Muscle layer of colon (tissue), 2 donors: ENCODE measurements at regions not wholly inside any gene's neighbourhood (a gene's known extent, or its start where the extent isn't known, plus 50 kb on each side); places are given as distances from the start of the nearest gene placed in this dataset.
"Not testable (repeated sequence)": the region's sequence is repeated elsewhere in the genome, so short reads cannot be mapped to it uniquely, and the experiment has no call there.

Experiments
- H3K27ac ChIP-seq: one replicate; pipeline ENCODE4 v1.7.0; 2013; ENCODE audit warnings: low read depth, mild to moderate bottlenecking, low read length, moderate library complexity
- H3K27me3 ChIP-seq, 2 donors: one replicate each; pipeline ENCODE4 v1.7.0; 2013; ENCODE audit warnings: low read length in 2 of 2, mild to moderate bottlenecking in 2 of 2; ENCODE audit not compliant: insufficient read depth in 2 of 2, control insufficient read depth in 1 of 2
- H3K36me3 ChIP-seq: one replicate; pipeline ENCODE4 v1.7.0; 2013; ENCODE audit warnings: mild to moderate bottlenecking, low read length; ENCODE audit not compliant: insufficient read depth
- H3K4me1 ChIP-seq: one replicate; pipeline ENCODE4 v1.7.0; 2013; ENCODE audit warnings: mild to moderate bottlenecking, low read length; ENCODE audit not compliant: insufficient read depth
- H3K4me3 ChIP-seq, 2 donors: one replicate each; pipeline ENCODE4 v1.7.0; 2013; ENCODE audit warnings: low read length in 2 of 2, low read depth in 1 of 2, mild to moderate bottlenecking in 1 of 2, moderate library complexity in 1 of 2
- H3K9ac ChIP-seq: one replicate; pipeline ENCODE4 v1.7.0; 2013; ENCODE audit warnings: low read length
- H3K9me3 ChIP-seq: one replicate; pipeline ENCODE4 v1.7.0; 2013; ENCODE audit warnings: mild to moderate bottlenecking, low read length
- donor health status: abdominal sarcoma.
- donor health status: Adenocarcinoma of cecum.

DNA sequence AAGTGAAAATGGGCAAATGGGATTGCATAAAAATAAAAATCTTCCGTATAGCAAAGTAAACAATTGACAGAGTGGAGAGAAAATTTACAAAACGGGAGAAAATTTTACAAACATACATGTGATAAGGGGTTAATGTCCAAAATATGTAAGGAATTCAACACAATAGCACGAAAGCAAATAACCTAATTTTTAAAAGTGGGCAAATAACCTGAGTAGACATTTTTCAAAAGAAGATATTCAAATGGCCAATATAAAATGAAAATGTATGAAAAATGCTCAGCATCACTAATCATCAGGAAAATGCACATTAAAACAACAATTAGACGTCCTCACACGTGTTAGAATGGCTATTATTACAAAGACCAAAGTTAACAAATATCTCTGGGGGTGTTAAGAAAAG is 441.5 kb downstream of the HTR1B start:
- H3K27ac ChIP-seq, result no peak overlapping the region
- no peak overlapping the region for H3K9ac ChIP-seq
- H3K36me3 ChIP-seq, result no peaks in the 10 kb centered on the region
- H3K9me3 ChIP-seq, result no peaks in the 10 kb centered on the region
- H3K4me3 ChIP-seq, result no peak overlapping the region
- H3K27me3 ChIP-seq, result no peaks in the 10 kb centered on the region
- no peaks in the 10 kb centered on the region for H3K4me1 ChIP-seq

DNA sequence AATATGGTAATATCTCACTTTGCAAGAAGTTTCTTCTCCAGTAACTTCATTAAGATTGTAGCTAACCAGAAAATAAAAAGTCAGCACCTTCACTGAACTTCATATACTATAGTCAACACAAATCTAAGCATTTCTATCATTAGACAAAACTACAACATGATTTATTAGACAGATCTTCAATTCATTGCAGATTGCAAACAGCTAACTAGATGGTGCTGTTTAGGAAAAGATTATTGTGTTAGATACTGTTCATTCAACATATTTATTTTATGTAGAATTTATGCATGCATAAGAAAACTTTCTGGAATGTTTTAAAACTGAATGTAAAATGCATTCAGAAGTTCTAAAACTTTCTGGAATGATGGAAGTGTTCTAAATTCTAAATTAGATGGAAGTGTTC is 442.1 kb downstream of the HTR1B start:
- H3K27ac ChIP-seq, result no peak overlapping the region
- H3K27me3 ChIP-seq, result no peaks in the 10 kb centered on the region
- no peak overlapping the region for H3K9ac ChIP-seq
- H3K4me1 ChIP-seq, result no peaks in the 10 kb centered on the region
- H3K9me3 ChIP-seq, result no peaks in the 10 kb centered on the region
- H3K36me3 ChIP-seq, result no peaks in the 10 kb centered on the region
- H3K4me3 ChIP-seq, result no peak overlapping the region

DNA sequence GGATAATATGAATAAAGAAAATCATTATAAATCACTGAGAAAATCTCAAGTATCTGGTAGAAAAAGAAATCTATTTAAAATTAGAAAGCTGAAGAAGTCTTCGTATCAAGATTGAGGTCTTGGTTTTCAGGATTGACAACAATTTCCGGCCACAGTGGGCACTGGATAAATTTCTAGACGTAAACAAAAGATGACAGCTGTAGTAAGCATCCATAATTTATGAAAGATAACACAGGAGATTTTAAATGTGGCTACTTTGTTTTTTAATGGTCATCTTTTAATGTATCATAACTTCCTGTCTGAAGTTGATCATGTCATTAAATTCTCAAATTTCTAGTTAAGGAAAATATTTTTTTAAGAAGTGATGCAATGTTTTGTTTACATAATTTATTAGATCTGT is 444.2 kb downstream of the HTR1B start:
- H3K9me3 ChIP-seq, result no peaks in the 10 kb centered on the region
- H3K4me3 ChIP-seq, result no peak overlapping the region
- H3K4me1 ChIP-seq, result no peaks in the 10 kb centered on the region
- H3K27ac ChIP-seq, result no peak overlapping the region
- no peaks in the 10 kb centered on the region for H3K36me3 ChIP-seq
- no peak overlapping the region for H3K9ac ChIP-seq
- H3K27me3 ChIP-seq, result no peaks in the 10 kb centered on the region

DNA sequence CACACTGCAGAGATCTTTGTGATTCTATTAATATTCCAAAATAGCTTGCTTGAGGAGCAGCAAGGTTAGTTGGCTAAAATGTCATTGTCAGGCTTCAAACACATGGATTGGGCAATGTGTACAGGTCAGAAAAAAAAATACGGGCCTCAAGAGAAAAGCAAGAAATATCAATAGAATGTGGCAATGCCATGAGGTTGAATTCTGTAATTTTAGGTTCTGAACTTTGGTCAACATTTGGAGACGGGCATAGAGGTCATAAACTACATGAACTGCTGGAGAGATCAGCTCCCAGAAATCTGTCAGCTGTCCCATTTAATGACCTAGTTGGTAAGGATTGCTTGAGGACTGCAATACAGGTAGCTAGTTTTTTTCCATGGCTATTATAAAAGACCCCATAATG is 445.8 kb downstream of the HTR1B start:
- Histone ChIP-seq H3K27me3 (no peaks in the 10 kb centered on the region), H3K27ac (no peak overlapping the region), H3K36me3 (no peaks in the 10 kb centered on the region), H3K9me3 (no peaks in the 10 kb centered on the region), H3K4me3 (no peak overlapping the region), H3K9ac (no peak overlapping the region), H3K4me1 (no peaks in the 10 kb centered on the region)

DNA sequence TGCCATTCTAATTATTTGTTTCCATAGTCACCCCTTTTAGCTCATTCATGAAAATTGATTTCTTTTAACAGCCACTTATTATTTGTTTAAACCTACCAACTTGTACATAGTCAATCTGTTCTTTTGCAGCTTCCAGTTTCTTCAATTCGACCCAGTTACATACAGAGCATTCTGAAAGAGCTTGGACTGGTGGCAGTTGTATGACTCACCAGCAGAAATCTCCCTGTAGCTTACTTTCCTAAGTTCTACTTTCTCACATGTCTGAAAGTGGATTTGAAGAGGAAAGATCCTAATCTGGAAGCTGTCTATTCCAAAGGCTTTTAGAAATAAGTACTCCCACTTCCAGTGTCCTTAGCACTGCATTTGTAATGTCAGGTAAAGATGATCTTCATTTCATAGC is 447.9 kb downstream of the HTR1B start:
- no peaks in the 10 kb centered on the region for H3K9me3 ChIP-seq
- no peaks in the 10 kb centered on the region for H3K27me3 ChIP-seq
- H3K9ac ChIP-seq, result no peak overlapping the region
- no peaks in the 10 kb centered on the region for H3K4me1 ChIP-seq
- no peak overlapping the region for H3K4me3 ChIP-seq
- H3K27ac ChIP-seq, result no peak overlapping the region
- no peaks in the 10 kb centered on the region for H3K36me3 ChIP-seq

DNA sequence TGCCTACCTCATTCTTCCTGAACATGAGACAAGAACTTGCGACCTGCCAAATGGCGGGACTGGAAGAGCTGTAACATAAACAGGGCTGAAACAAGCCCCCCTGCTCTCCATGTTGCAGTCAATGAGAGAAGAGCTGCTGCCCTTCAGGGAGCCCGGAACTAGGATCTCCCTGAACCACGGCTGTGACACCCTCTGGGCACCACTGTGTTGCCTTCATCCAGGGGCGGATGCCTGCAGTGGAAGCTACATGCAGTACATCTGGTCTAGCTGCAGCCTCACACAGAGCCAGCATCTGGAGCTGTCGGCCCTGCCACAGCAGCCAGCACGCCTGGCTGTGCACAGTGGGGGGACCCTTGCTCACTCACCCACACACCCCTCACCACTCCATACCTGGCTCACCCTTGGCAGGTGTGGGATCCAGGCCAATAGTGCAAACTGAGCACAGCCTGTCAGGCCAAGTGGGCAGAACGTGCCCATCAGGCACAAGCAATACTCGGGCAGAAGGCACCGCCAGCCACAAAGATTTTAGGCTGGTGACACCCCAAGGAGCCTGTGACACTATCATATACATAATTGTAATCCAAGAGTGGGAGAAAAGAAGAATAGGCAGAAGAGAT is 451.3 kb downstream of the HTR1B start:
- Histone ChIP-seq H3K27ac (no peak overlapping the region), H3K4me3 (no peak overlapping the region), H3K9me3 (no peaks in the 10 kb centered on the region), H3K4me1 (no peaks in the 10 kb centered on the region), H3K9ac (no peak overlapping the region), H3K36me3 (no peaks in the 10 kb centered on the region), H3K27me3 (no peaks in the 10 kb centered on the region)

DNA sequence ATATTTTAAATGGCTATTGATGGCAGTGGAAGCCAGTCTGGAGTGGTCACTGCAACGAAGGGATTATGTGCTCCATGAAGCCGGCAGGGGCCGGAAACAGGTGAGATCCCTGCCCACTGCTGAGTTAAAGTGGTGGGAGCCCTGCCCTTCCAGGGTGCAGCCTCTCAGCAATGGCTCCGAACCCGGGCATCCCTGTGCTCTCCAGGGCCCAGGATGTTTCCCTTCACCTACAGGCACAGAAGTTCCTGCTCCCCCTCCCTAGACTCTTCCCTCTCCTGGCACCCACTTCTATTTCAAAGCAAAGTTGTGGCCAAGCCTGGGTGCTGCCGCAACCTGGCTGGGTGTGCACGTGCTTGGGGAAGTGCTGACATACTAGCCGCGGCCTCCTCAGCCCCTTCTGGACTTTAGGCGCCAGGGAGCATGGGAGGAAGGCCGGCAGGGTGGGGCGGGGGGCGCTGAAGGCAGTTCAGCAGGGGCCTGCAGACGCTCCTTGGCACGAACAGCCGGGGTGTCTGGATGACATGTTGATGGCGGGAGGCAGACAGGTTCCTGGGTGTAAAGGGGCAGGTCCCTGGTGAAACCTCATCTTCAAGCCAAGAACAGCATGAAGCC is 452.3 kb downstream of the HTR1B start:
- Histone ChIP-seq H3K9me3 (no peaks in the 10 kb centered on the region), H3K4me1 (no peaks in the 10 kb centered on the region), H3K4me3 (no peak overlapping the region)

DNA sequence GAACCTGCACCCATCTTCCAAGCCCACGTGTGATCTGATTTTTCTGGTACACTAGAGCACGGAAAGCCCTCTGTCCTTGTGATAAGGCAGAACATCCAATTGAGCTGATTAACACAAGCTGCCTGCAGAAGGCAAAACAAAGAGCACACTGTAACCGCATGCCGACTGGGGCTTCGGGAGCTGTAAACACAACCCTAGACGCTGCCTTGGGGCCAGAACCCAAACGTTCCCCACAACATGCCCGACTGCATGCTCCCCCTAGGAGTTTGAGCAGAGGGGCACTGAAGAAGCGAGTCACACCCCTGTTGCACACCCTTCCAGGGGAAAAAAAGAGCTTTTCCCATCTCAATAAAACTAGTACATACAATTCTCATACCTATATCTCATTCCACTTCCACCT is 470.7 kb downstream of the HTR1B start:
- Histone ChIP-seq H3K4me3 (no peak overlapping the region), H3K27me3 (no peaks in the 10 kb centered on the region), H3K9me3 (no peaks in the 10 kb centered on the region), H3K4me1 (no peaks in the 10 kb centered on the region), H3K27ac (no peak overlapping the region), H3K36me3 (no peaks in the 10 kb centered on the region), H3K9ac (no peak overlapping the region)

More for the DNA sequence above, 452.3 kb downstream of the HTR1B start:
- Histone ChIP-seq H3K27me3 (no peaks in the 10 kb centered on the region), H3K9ac (no peak overlapping the region), H3K27ac (no peak overlapping the region), H3K36me3 (no peaks in the 10 kb centered on the region)

DNA sequence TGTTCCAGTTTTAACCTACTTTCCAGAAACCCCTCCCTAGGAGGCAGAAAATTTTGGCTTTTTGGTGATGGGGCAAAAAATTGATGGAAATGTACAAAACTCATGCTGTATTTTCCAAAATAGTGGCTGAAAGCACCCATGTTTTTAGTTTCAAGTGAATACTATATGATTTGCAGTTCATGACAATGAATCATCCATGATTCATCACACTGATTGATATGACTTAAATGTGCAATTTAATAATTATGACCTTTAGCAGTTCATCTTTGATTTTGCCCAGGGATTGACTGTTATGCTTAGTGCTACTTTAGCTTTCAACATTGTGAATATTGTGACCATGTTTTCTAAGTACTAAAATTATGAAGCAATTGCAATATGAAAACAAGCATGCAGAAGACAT is 478.7 kb downstream of the HTR1B start:
- Histone ChIP-seq H3K4me1 (no peaks in the 10 kb centered on the region), H3K27me3 (no peaks in the 10 kb centered on the region), H3K9me3 (no peaks in the 10 kb centered on the region), H3K4me3 (no peak overlapping the region), H3K36me3 (no peaks in the 10 kb centered on the region), H3K9ac (no peak overlapping the region), H3K27ac (no peak overlapping the region)

DNA sequence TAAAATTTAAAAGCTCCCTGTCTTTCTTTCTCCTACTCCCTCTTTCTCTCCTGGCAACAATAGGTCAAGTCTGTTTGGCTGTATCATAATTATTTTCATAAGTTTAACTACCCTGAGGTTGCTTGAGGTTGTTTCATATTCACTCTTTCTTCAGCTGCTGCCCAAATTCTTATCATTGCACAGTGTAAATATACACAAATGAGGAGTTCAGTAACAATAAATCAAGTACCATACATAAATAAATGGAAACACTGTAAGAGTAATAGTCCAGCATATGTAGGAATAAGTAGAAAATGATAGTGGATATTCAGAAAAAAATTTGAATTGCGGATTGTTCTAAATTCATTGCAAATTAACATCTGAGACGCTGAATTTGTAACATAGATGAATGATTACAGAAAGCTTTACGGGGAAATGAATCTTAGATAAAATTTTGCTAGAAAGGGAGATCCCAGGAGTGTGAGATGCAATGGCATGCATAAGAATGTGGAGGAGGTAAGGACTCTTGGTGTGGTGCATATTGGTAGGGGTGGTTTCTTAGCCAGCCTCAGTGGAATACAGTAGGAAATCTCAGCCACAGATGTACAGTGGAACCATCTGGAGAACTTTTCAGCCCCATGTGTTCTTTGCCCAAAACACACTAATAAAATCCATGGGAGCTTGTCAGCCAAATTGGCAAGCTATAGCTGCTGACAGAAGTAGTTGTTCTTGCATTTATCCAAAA is 480.7 kb downstream of the HTR1B start:
- Histone ChIP-seq H3K9ac (no peak overlapping the region), H3K27ac (no peak overlapping the region), H3K4me1 (no peaks in the 10 kb centered on the region), H3K27me3 (no peaks in the 10 kb centered on the region), H3K4me3 (no peak overlapping the region), H3K36me3 (no peaks in the 10 kb centered on the region), H3K9me3 (no peaks in the 10 kb centered on the region)

DNA sequence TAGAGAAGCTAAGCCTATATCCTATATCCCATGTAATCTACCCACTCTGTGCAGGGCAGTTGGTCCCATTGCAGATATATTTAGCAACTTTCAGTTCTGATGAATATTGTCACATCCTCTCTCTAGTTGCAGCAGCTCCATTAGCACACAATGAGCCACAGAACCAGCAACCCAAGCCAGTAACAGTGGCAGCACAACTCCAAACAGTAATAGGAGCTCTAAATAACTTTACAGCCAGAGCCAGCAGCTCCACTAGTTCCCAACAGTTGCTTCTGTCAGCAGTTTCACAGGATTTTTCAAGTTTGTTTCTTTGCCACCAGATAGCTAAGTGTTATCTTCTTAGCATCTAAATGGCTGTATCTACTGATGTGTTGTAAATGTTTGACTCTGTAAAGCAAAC is 490.8 kb downstream of the HTR1B start:
- no peak overlapping the region for H3K27ac ChIP-seq
- no peaks in the 10 kb centered on the region for H3K4me1 ChIP-seq
- no peak overlapping the region for H3K4me3 ChIP-seq
- no peaks in the 10 kb centered on the region for H3K27me3 ChIP-seq
- no peak overlapping the region for H3K9ac ChIP-seq
- no peaks in the 10 kb centered on the region for H3K36me3 ChIP-seq
- H3K9me3 ChIP-seq, result no peaks in the 10 kb centered on the region

DNA sequence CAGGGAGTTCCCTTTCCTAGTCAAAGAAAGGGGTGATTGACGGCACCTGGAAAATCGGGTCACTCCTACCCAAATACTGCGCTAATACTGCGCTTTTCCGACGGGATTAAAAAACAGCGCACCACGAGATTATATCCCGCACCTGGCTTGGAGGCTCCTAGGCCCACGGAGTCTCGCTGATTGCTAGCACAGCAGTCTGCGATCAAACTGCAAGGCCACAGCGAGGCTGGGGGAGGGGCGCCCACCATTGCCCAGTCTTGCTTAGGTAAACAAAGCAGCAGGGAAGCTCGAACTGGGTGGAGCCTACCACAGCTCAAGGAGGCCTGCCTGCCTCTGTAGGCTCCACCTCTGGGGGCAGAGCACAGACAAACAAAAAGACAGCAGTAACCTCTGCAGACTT is 504.1 kb downstream of the HTR1B start:
- not testable (repeated sequence) for H3K27ac ChIP-seq, H3K4me1 ChIP-seq, H3K36me3 ChIP-seq, H3K9me3 ChIP-seq, H3K27me3 ChIP-seq, H3K9ac ChIP-seq, H3K4me3 ChIP-seq
